Stimulated activated CD8-positive, alpha-beta memory T cell treated with anti-CD3 and anti-CD28 coated beads, Interleukin-4, amount 100 ng/mL, for 4 hours (primary cell): ENCODE measurements at regions not wholly inside any gene's neighbourhood (a gene's known extent, or its start where the extent isn't known, plus 50 kb on each side); places are given as distances from the start of the nearest gene placed in this dataset.
"Not testable (repeated sequence)": the region's sequence is repeated elsewhere in the genome, so short reads cannot be mapped to it uniquely, and the experiment has no call there.

Experiments
- DNase-seq, 2 donors: peaks; one replicate each; pipeline ENCODE4 v3.0.0-alpha.2; 2020; ENCODE audit warnings: low read depth in 2 of 2, low spot score in 1 of 2

- no peak for DNase-seq
These were observed 177.5 kb downstream of the MTCL1 start for GRCh38 chr18:8882632-8883408.

- DNase-seq = no peak
These were observed 178.0 kb downstream of the MTCL1 start for GRCh38 chr18:8883409-8883668.

GRCh38 chr18:8887877-8888276 is 182.5 kb downstream of the MTCL1 start:
- not testable (repeated sequence) for DNase-seq

GRCh38 chr18:8889489-8889888 is 184.1 kb downstream of the MTCL1 start:
- DNase-seq = no peak

GRCh38 chr18:8890503-8890902 is 185.1 kb downstream of the MTCL1 start:
- DNase-seq = not testable (repeated sequence)

- DNase-seq = no peak
These were observed 185.7 kb downstream of the MTCL1 start for GRCh38 chr18:8890957-8891464.

- no peak for DNase-seq
These were observed 187.9 kb downstream of the MTCL1 start for GRCh38 chr18:8893221-8893620.

- no peak for DNase-seq
These were observed 188.4 kb downstream of the MTCL1 start for GRCh38 chr18:8893628-8894231.

GRCh38 chr18:8894823-8895222 is 189.5 kb downstream of the MTCL1 start:
- DNase-seq = no peak

GRCh38 chr18:8895341-8895740 is 190.0 kb downstream of the MTCL1 start:
- DNase-seq = no peak

GRCh38 chr18:8895987-8896619 is 190.7 kb downstream of the MTCL1 start:
- no peak for DNase-seq

- DNase-seq = no peak
These were observed 193.6 kb downstream of the MTCL1 start for GRCh38 chr18:8899000-8899399.

GRCh38 chr18:8900552-8900951 is 195.2 kb downstream of the MTCL1 start:
- no peak for DNase-seq

GRCh38 chr18:8901019-8901418 is 195.7 kb downstream of the MTCL1 start:
- no peak for DNase-seq

GRCh38 chr18:8904316-8904715 is 198.2 kb upstream of the NDUFV2 start:
- DNase-seq = no peak

GRCh38 chr18:8908792-8909510 is 193.5 kb upstream of the NDUFV2 start:
- no peak for DNase-seq

- no peak for DNase-seq
These were observed 192.2 kb upstream of the NDUFV2 start for GRCh38 chr18:8910186-8910822.

- DNase-seq = no peak
These were observed 191.7 kb upstream of the NDUFV2 start for GRCh38 chr18:8910843-8911242.

- no peak for DNase-seq
These were observed 190.8 kb upstream of the NDUFV2 start for GRCh38 chr18:8911408-8912340.
